Keratinocyte (primary cell): ENCODE measurements at regions not wholly inside any gene's neighbourhood (a gene's known extent, or its start where the extent isn't known, plus 50 kb on each side); places are given as distances from the start of the nearest gene placed in this dataset.

Experiments used
- DNase-seq: peaks from one replicate; pipeline ENCODE4 v3.0.0-alpha.2; 2011; ENCODE audit warnings: low read depth, missing footprints, low spot score
- FAIRE-seq: peaks from 2 replicates; lab custom pipeline; 2011; peaks lifted over from hg19 to GRCh38; lab: Jason Lieb, UNC
- H2AFZ ChIP-seq: 2 replicates; pipeline ENCODE4 v1.6.0; 2012; ENCODE audit warnings: low read length, control low read depth, inconsistent platforms; ENCODE audit not compliant: control insufficient read depth
- H3K27ac ChIP-seq: 2 replicates; pipeline ENCODE4 v1.5.1; 2011; ENCODE audit warnings: low read length; ENCODE audit not compliant: control insufficient read depth, insufficient read depth
- H3K27me3 ChIP-seq: 3 replicates; pipeline ENCODE4 v1.6.0; 2011; ENCODE audit warnings: low read length; ENCODE audit not compliant: control insufficient read depth, insufficient read depth; ENCODE audit errors: extremely low read depth
- H3K36me3 ChIP-seq, 2 experiments: 2 replicates in 1 of 2; 3 replicates in 1 of 2; pipeline ENCODE4 v1.5.1; 2011; ENCODE audit warnings: low read length in 2 of 2, mild to moderate bottlenecking in 1 of 2; ENCODE audit not compliant: control insufficient read depth in 2 of 2, insufficient read depth in 2 of 2; ENCODE audit errors: extremely low read depth in 1 of 2
- H3K4me1 ChIP-seq: 3 replicates; pipeline ENCODE4 v1.5.1; 2011; ENCODE audit warnings: low read length; ENCODE audit not compliant: control insufficient read depth, insufficient read depth; ENCODE audit errors: extremely low read depth
- H3K4me2 ChIP-seq: 3 replicates; pipeline ENCODE4 v1.6.0; 2011; ENCODE audit warnings: low read depth, low read length; ENCODE audit not compliant: control insufficient read depth, insufficient read depth; ENCODE audit errors: extremely low read depth
- H3K4me3 ChIP-seq, 3 experiments: fragments of 200-600 bp in 1 of 3; sonication (generic) in 1 of 3; 2 replicates in 2 of 3; 3 replicates in 1 of 3; pipeline ENCODE4 v1.5.1; 2011 to 2016; ENCODE audit warnings: low read length in 3 of 3, mild to moderate bottlenecking in 3 of 3, control low read depth in 2 of 3, inconsistent platforms in 1 of 3, low read depth in 1 of 3, mixed read lengths in 1 of 3, mixed run types in 1 of 3, moderate library complexity in 1 of 3; ENCODE audit not compliant: control insufficient read depth in 2 of 3, insufficient read depth in 2 of 3; ENCODE audit errors: extremely low read depth in 1 of 3
- H3K79me2 ChIP-seq: 2 replicates; pipeline ENCODE4 v1.6.0; 2012; ENCODE audit warnings: low read length; ENCODE audit not compliant: control insufficient read depth, insufficient read depth
- H3K9ac ChIP-seq: 3 replicates; pipeline ENCODE4 v1.6.0; 2011; ENCODE audit warnings: low read length; ENCODE audit not compliant: control insufficient read depth, insufficient read depth; ENCODE audit errors: extremely low read depth
- H3K9me1 ChIP-seq: 3 replicates; pipeline ENCODE4 v1.6.0; 2011; ENCODE audit warnings: low read length; ENCODE audit not compliant: control insufficient read depth, insufficient read depth; ENCODE audit errors: extremely low read depth
- H3K9me3 ChIP-seq: 2 replicates; pipeline ENCODE4 v1.5.1; 2012; ENCODE audit warnings: low read depth, low read length; ENCODE audit not compliant: control insufficient read depth
- H4K20me1 ChIP-seq: 3 replicates; pipeline ENCODE4 v1.6.0; 2011; ENCODE audit warnings: low read length; ENCODE audit not compliant: control insufficient read depth, insufficient read depth; ENCODE audit errors: extremely low read depth
- EZH2 ChIP-seq: IDR thresholded peaks from one replicate; pipeline ENCODE4 v1.6.1; 2012; ENCODE audit warnings: inconsistent platforms, mild to moderate bottlenecking, low read length, moderate library complexity
- dilution Hi-C: fragments of 300-500 bp; cut with MboI; formaldehyde crosslinking; loops from one replicate; pipeline ENCODE4 v1.7.0; 2020; ENCODE audit warnings: low sequenced_read_pairs; ENCODE audit not compliant: extremely low pct_ligation_motif_present
- TF ChIP-seq, protein P1 (sequence below), 3 experiments: IDR thresholded peaks in 1 of 3; conservative IDR thresholded peaks in 1 of 3; optimal IDR thresholded peaks in 1 of 3; 2 replicates in 2 of 3; 3 replicates in 1 of 3; pipeline versions ENCODE3 to v1.5.1; 2011; ENCODE audit warnings: low read length in 3 of 3, mild to moderate bottlenecking in 3 of 3, moderate library complexity in 2 of 3, control low read depth in 1 of 3, inconsistent platforms in 1 of 3; ENCODE audit not compliant: insufficient read depth in 2 of 3; ENCODE audit errors: extremely low read depth in 1 of 3

DNA sequence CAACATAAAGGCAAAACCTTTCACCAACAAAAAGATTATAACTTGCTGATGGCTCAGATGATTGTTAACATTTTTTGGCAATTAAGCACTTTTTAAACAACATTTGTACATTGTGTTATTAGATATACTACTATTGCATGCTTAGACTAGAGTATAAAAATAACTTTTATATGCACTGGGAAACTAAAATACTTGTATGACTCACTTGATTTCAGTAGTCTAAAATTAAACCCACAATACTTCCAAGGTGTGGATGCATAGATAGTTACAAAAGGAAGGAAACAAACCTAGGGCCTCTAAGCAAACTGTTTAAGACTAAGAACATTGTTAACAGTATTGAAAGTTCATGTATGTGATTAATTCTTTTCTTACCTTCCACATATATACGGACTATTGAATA is 1521.5 kb downstream of the OTOL1 start:
- Histone ChIP-seq H3K27ac (no peak overlapping the region), H3K79me2 (no peaks in the 10 kb centered on the region), H3K4me3 (no peak overlapping the region), H4K20me1 (no peaks in the 10 kb centered on the region), H3K27me3 (no peaks in the 10 kb centered on the region), H3K36me3 (no peaks in the 10 kb centered on the region), H3K4me1 (no peaks in the 10 kb centered on the region), H2AFZ (no peak overlapping the region), H3K9ac (no peak overlapping the region), H3K4me2 (no peak overlapping the region), H3K9me1 (no peaks in the 10 kb centered on the region), H3K9me3 (no peaks in the 10 kb centered on the region)
- dilution Hi-C loops: no loop called here
- FAIRE-seq (no peak), DNase-seq (no peak)
- TF ChIP-seq EZH2: no peak
- TF ChIP-seq, protein P1, sequence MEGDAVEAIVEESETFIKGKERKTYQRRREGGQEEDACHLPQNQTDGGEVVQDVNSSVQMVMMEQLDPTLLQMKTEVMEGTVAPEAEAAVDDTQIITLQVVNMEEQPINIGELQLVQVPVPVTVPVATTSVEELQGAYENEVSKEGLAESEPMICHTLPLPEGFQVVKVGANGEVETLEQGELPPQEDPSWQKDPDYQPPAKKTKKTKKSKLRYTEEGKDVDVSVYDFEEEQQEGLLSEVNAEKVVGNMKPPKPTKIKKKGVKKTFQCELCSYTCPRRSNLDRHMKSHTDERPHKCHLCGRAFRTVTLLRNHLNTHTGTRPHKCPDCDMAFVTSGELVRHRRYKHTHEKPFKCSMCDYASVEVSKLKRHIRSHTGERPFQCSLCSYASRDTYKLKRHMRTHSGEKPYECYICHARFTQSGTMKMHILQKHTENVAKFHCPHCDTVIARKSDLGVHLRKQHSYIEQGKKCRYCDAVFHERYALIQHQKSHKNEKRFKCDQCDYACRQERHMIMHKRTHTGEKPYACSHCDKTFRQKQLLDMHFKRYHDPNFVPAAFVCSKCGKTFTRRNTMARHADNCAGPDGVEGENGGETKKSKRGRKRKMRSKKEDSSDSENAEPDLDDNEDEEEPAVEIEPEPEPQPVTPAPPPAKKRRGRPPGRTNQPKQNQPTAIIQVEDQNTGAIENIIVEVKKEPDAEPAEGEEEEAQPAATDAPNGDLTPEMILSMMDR (optimal IDR thresholded peaks at IDR 0.05 in 1 of 3, IDR thresholded peaks at IDR 0.05 in 1 of 3, conservative IDR thresholded peaks at IDR 0.05 in 1 of 3; ENCODE audit: extremely low read depth in 1 of 3, insufficient read depth in 2 of 3, low read length in 3 of 3): no peak

DNA sequence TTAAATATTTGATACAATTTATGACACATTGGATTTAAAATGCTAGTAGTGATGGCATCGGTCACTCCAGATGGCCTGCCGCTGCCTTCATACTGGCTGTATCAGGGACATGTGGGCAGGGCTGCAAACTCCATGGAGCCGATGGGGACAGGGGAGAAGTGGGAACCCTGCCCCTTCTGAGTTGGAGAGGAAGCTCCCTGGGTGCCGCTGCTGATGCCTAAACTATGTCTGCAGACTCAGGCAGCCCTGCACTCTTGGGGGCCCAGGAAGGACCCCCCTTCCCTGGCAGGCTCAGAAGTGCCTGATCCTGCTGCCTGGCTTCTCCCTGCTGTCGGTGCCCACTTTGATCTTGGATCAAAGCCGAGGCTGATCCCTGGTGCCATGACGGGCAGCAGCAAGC is 1522.1 kb downstream of the OTOL1 start:
- Histone ChIP-seq H3K4me1 (no peaks in the 10 kb centered on the region), H3K9me3 (no peaks in the 10 kb centered on the region), H3K9me1 (no peaks in the 10 kb centered on the region), H4K20me1 (no peaks in the 10 kb centered on the region), H3K27ac (no peak overlapping the region), H3K4me2 (no peak overlapping the region), H3K4me3 (no peak overlapping the region), H3K27me3 (no peaks in the 10 kb centered on the region), H3K79me2 (no peaks in the 10 kb centered on the region), H2AFZ (no peak overlapping the region), H3K36me3 (no peaks in the 10 kb centered on the region), H3K9ac (no peak overlapping the region)
- no peak for DNase-seq
- no peak for FAIRE-seq
- no peak for TF ChIP-seq EZH2
- TF ChIP-seq, protein P1 (optimal IDR thresholded peaks at IDR 0.05 in 1 of 3, IDR thresholded peaks at IDR 0.05 in 1 of 3, conservative IDR thresholded peaks at IDR 0.05 in 1 of 3; ENCODE audit: extremely low read depth in 1 of 3, insufficient read depth in 2 of 3, low read length in 3 of 3): no peak
- dilution Hi-C loops: no loop called here
